ENCODE measurements at regions not wholly inside any gene's neighbourhood (a gene's known extent, or its start where the extent isn't known, plus 50 kb on each side); places are given as distances from the start of the nearest gene placed in this dataset.

DNA sequence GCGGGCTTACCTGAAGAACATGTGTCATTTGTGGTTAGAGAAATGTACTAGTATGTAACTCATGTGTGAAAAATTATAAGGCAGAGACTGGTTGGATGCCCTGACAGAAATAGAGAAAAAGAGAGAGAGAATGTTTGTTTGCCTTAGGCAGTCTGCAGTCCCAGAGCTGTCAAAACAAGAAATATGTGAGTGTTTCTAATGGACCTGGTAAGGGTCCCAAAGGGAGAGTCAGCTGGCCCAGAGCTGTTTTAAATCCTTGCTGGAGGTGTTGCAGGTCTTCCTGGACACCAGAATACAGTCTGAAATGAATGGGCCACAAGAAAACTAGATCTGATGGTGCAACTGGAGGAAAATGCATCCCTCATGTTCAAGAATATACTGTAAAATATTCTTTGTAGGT is 158.3 kb upstream of the OGFRL1 start:
- Histone ChIP-seq H2BK15ac (ENCODE audit: low read length) (no peak overlapping the region), H3K27me3 (replicated peaks in 1 of 4; ENCODE audit: control insufficient read depth in 3 of 4, extremely low read depth in 1 of 4, insufficient read depth in 3 of 4, low read length in 3 of 4) (no peaks in the 10 kb centered on the region)

More for the DNA sequence above, 158.3 kb upstream of the OGFRL1 start:
- WGBS, 2 experiments (ENCODE audit: extremely low coverage in 1 of 2, insufficient coverage in 1 of 2, insufficient read length in 1 of 2, insufficient replicate concordance in 2 of 2, low coverage in 1 of 2, low lambda C conversion rate in 2 of 2, missing lambda C conversion rate in 1 of 2): 96% methylated on average over 1 of the region's 1 CpG; no CpG with 5 or more reads in 1 of the 2 experiments
- Histone ChIP-seq H3K18ac (ENCODE audit: extremely low read depth, low read length) (no peak overlapping the region), H3K23me2 (ENCODE audit: low read depth, low read length) (no peaks in the 10 kb centered on the region; the same call in 1 of the 2 replicates), H4K20me1 (replicated peaks in 1 of 2; ENCODE audit: control insufficient read depth in 1 of 2, insufficient read depth in 2 of 2, low read length in 2 of 2) (no peaks in the 10 kb centered on the region), H2BK12ac (ENCODE audit: low read depth, low read length) (no peak overlapping the region), H4K5ac (ENCODE audit: insufficient read length, low read depth, low read length) (no peak overlapping the region), H2AFZ (ENCODE audit: low read length) (no peak overlapping the region), H3K23ac (ENCODE audit: insufficient read length) (no peak overlapping the region), H3K4me1 (replicated peaks in 1 of 4; ENCODE audit: control insufficient read depth in 3 of 4, insufficient read depth in 4 of 4, low read length in 3 of 4) (peaks cover 3 to 9% (median 5%) of the 10 kb centered on the region in 4 experiments; a peak in 4 of 7 replicates), H3K27ac (ENCODE audit: low read depth, low read length) (no peak overlapping the region), H2BK20ac (ENCODE audit: low read length) (no peak overlapping the region), H3K4ac (replicated peaks; ENCODE audit: insufficient read length, low read depth, low read length) (no peak overlapping the region), H3K4me3 (ENCODE audit: extremely low read depth in 1 of 4, insufficient read depth in 2 of 4, low read depth in 3 of 4, low read length in 4 of 4) (no peak overlapping the region), H4K8ac (ENCODE audit: extremely low read depth, insufficient read depth, low read length) (no peak overlapping the region), H3K4me2 (ENCODE audit: insufficient read depth in 1 of 2, low read depth in 2 of 2, low read length in 2 of 2) (no peak overlapping the region), H3K9me3 (ENCODE audit: insufficient read depth in 2 of 2, low read depth in 1 of 2, low read length in 1 of 2) (no peaks in the 10 kb centered on the region), H3K56ac (replicated peaks; ENCODE audit: insufficient read length, low read depth, low read length) (no peak overlapping the region), H3K14ac (ENCODE audit: insufficient read length) (no peak overlapping the region), H2BK5ac (ENCODE audit: low read depth, low read length) (no peak overlapping the region), H3K79me1 (ENCODE audit: low read depth, low read length) (no peaks in the 10 kb centered on the region), H3K79me2 (ENCODE audit: control insufficient read depth in 1 of 2, insufficient read depth in 2 of 2, low read length in 2 of 2) (no peaks in the 10 kb centered on the region), H2AK5ac (ENCODE audit: low read depth, low read length) (no peak overlapping the region), H3K9ac (replicated peaks in 1 of 4; ENCODE audit: extremely low read depth in 1 of 4, low read depth in 3 of 4, low read length in 3 of 4) (no peak overlapping the region), H2BK120ac (replicated peaks; ENCODE audit: low read depth, low read length) (no peak overlapping the region), H4K91ac (replicated peaks; ENCODE audit: insufficient read length, low read length) (no peak overlapping the region), H3K36me3 (ENCODE audit: control insufficient read depth in 2 of 4, insufficient read depth in 4 of 4, low read length in 3 of 4) (no peaks in the 10 kb centered on the region)
- POLR2A ChIA-PET (ENCODE audit: partially characterized antibody): no interaction called here
- TF ChIP-seq EP300 (IDR thresholded peaks at IDR 0.05; ENCODE audit: borderline replicate concordance in 1 of 2, low read depth in 2 of 2, low read length in 2 of 2) (no peak), RAD21 (IDR thresholded peaks at IDR 0.05 in 1 of 2, conservative IDR thresholded peaks at IDR 0.05 in 1 of 2; ENCODE audit: low read depth in 2 of 2, low read length in 2 of 2) (no peak), CTBP2 (IDR thresholded peaks at IDR 0.05; ENCODE audit: borderline replicate concordance, insufficient read depth, insufficient read length, low read length) (no peak), ZNF274 (IDR thresholded peaks at IDR 0.05; ENCODE audit: borderline replicate concordance, extremely low read depth, low read length) (no peak), NRF1 (IDR thresholded peaks at IDR 0.05; ENCODE audit: low read depth, low read length) (no peak), POLR2AphosphoS5 (IDR thresholded peaks at IDR 0.05; ENCODE audit: low read depth, low read length) (no peak), NANOG (IDR thresholded peaks at IDR 0.05; ENCODE audit: insufficient read depth, low read depth, low read length, poor library complexity, severe bottlenecking) (no peak), RNF2 (IDR thresholded peaks at IDR 0.05; ENCODE audit: borderline replicate concordance, low read depth, low read length, missing control alignments, poor library complexity, severe bottlenecking) (no peak), CBX8 (IDR thresholded peaks at IDR 0.05; ENCODE audit: borderline replicate concordance, low read depth, low read length) (no peak), CHD2 (IDR thresholded peaks at IDR 0.05; ENCODE audit: low read length) (no peak)
- DNase-seq (ENCODE audit: low read depth in 1 of 2, low spot score in 2 of 2) (no peak), FAIRE-seq (no peak)
- CTCF ChIA-PET (ENCODE audit: partially characterized antibody): no interaction called here
